ENCODE measurements at regions not wholly inside any gene's neighbourhood (a gene's known extent, or its start where the extent isn't known, plus 50 kb on each side); places are given as distances from the start of the nearest gene placed in this dataset.

- no peak for TF ChIP-seq CTCF (conservative IDR thresholded peaks at IDR 0.05 in 1 of 2, IDR thresholded peaks at IDR 0.05 in 1 of 2; ENCODE audit: extremely low read depth in 1 of 2, insufficient read depth in 1 of 2, low read depth in 1 of 2, low read length in 2 of 2)
- no peak for TF ChIP-seq EZH2 (IDR thresholded peaks at IDR 0.05; ENCODE audit: borderline replicate concordance, low read length)
Measured at GRCh38 chr4:120144041-120144440, 77.4 kb upstream of the MAD2L1 start.
